T1000 (cell line): ENCODE measurements at regions not wholly inside any gene's neighbourhood (a gene's known extent, or its start where the extent isn't known, plus 50 kb on each side); places are given as distances from the start of the nearest gene placed in this dataset.

ENCODE experiments used
- DNase-seq: peaks from one replicate; lab custom pipeline; 2025; ENCODE audit warnings: mixed read lengths; lab: John Stamatoyannopoulos, UW

DNA sequence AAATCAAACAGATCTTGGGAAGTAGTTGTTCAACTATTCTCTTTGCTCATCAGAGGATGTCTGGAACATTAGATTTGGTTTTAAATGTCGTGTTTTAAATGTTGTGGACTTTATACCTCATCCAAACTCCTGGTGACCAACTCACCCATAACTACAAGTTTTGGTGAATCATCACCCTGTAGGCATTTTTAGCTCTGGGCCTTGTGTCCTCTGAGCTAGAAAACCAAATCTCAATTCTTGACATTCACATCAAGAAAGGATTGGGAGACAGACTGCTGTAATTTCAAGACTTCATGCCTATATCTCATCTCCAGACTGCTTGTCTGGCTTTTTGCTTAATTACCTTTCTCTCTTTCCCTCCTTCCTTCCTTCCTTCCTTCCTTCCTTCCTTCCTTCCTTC lies 228.5 kb upstream of the ROBO2 start:
- no peak for DNase-seq

DNA sequence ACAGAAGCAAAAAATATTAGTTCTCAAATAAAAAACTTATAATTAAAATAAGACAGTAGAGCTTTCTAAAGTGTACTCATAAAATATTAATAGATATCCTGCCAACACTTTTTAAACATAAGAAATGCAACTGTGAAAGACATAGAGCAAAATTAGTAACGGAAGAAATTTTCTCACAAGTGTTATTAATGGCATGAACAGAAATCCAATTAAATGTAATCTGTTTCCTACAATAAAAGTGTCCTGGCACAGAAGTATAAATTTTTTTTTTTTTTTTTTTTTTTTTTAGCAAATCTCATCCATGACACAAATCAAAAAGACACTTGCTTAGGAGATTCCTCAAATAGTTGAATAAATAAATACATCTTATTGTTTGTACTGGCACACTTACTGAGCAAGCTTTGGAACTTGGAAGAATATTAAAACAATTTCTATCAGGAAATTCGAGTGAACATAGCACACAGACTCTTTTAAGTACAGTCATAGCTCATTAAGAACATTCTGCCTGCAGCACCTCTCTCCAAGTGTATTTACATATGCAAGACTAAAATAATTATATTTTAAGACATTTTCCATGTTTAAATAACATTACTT lies 227.2 kb upstream of the ROBO2 start:
- DNase-seq: no peak

DNA sequence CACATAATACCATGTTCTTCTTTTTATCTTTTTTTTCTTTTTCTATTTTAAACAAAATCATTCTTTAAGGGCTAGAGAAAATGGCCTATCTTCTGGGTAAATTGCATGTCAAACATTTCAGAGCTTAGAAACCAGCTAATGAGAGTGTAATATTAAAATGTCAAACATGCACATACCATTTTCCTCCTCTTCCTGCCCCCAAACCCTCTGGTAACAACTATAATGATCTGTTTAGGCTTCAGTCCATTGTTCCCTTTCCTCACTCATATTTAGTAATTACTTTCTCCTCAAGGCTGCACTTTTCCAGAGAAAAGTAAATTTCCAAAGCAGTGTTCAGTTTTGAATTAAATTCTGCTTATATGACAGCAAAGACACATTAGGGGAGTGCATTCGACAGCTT lies 224.3 kb upstream of the ROBO2 start:
- DNase-seq: no peak

DNA sequence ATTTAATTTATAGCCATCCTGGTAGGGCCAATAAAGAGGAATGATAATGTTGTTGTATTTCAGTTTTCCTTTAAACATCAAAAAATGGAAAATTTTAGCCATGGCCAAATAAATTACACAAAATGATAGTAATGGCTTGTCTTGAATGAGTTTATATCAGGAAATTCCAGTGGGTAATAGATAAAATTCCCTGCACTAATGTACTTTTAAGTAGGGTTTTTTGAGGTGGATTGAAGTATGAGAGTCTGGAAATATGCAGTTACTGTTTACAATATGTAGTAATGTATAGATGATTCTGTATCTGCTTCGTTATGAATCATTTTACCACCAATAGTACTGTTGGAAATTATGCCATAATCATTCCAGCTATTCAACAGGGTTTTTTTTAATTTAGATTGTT lies 219.4 kb upstream of the ROBO2 start:
- DNase-seq: no peak

DNA sequence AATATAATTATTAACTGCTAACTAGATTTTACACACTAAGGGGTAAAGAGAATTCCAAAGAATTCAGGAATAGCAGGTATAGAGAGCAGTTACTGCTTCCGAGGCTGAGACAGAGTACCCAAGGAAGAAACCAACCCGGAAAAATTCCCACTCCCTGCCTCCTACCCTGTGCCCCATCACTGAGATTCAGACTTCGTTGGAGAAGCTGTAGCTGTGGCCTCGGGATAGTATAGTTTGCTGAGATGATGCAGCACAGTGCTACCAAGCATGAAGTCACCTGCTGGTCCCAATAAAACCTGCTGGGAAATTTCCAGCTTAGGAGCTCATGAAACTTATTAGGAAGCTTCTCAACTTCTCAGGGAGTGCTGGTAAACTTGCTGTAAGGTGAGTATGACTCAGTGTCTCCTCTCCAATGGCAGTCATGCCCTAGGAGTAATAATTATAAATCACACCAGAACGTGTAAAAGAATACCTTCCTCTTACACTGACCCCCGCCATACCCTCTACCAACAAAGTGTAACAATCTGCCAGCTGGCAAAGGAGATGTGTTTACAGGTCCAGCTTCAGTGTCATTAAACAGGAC lies 215.2 kb upstream of the ROBO2 start:
- no peak for DNase-seq

DNA sequence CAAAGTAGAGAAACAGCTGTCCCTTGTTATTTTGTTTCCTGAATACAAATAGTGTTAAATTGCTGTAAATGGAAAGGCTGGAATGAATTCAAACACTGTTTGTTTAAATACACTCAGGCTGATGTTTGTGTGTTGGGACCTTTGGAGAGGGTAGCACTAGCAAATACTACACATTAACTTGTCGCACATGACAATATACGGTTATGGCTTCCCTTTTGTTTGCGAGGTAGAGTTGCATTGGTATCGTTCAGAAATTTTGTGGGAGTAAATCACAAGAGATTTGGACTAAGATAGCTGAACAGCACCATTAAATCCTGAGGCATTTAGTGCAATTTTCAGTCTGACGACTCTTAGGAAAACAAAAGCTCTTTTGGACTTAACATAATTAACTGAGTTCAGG lies 213.0 kb upstream of the ROBO2 start:
- no peak for DNase-seq

DNA sequence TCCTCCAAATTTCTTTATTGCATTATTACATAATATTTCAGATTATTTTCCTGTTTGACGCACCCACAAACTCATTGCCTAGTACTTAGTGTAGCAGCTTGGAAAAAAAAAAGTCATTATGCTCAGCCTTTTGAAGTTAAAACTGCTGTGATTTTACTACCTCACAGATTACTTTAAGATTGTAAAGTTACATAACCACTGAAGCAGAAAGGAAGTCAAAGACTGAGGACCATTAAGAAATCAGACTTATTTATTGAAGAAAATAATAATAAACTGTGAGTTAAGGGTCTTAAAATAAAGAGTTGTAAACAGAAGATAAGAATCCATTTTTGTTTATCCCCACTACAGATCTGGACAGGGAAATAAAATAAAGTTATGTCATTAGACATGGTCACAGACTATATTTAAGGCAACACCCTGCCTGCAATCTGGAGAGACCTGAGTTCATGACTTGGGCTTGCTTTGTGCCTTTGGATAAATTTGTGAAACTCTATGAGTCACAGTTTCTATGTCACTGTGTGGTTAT lies 212.1 kb upstream of the ROBO2 start:
- no peak for DNase-seq

DNA sequence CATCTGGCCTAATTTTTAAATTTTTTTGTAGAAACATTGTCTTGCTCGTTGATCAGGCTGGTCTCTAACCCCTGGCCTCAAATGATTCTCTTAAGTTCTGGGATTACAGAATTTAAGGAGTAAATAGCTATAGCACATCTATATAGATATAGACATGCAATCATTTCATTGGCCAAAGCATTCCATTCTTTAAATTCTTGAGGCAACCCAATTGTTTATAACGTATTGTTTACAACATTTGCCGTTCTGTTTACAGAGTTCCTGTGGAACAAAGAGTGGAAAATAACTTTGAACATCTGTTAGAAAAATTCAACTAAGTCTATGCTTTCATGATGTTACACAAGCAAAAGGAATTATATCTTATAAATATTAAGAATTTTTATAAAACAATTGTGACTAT lies 205.2 kb upstream of the ROBO2 start:
- DNase-seq: no peak

DNA sequence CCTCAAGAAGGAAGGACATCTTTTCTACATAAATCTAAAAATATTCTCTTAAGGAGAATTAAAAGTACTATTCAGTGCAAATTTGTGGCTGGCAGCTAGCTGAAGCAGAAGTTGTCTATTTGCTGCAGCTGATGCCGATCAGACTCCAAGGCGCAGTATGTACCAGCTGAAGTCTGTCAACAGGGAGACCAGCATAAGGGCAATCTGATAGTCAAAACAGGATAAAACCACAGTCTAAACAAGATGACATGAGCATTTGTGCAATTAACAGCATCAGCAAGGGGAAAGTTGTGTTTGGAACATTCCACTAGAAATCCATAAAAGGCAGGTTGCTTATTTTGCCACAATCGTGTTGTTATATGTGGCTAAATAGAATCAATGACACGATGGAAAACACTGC lies 198.2 kb upstream of the ROBO2 start:
- DNase-seq: no peak

DNA sequence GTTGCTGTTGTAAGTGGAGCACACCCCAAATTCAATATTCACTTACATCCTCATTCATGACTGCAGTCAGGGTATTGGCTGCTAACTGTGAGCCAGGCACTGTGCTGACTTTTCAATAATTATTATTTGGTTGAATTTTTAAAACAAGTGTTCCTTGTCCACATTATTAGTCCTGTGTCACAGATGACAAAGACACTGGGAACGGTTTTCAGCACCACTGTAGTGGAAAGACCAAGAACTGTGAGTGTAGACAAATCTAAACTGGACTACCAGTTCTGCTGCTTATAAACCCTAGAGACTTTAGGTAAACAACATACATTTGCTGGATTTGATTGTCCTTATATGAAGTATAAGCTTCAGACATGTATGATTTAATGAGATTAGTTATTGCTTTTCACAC lies 197.7 kb upstream of the ROBO2 start:
- DNase-seq: no peak

DNA sequence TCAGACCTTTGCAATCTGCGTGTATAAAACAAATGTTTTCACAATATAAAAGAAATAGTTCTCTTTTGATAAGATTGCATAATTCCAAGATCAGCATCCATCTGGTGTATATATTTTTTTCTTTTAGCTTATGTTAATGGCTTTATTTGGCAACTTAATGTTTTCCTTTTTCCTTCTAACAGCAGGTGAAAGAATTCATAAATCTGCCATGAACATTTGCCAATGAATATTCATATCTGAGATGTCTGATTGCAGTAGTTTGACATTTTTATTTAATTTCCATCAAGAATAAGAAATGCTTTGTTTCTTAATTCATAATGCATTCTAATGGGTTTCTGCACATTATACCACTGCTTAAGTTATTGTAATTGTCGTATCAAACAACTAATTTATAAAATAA lies 184.4 kb upstream of the ROBO2 start:
- DNase-seq: no peak

DNA sequence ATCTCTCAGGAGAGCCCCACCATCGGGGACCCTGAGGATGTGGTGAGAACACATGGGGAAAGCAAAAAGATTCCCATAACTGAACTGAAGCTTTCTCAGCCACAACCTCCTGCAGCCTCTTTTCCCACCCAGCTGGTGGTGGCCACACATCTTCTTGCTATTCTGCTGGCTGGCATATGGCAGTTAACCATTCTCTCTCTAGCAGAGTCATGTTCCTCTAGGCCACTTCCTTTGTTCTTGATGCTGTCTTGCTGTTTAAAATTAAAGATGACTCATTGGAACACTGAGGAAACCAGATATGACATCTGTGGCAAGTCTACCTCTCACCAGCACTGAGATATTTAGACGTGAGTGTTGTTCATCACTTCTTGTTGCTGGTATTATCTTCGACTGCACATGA lies 180.3 kb upstream of the ROBO2 start:
- DNase-seq: no peak

DNA sequence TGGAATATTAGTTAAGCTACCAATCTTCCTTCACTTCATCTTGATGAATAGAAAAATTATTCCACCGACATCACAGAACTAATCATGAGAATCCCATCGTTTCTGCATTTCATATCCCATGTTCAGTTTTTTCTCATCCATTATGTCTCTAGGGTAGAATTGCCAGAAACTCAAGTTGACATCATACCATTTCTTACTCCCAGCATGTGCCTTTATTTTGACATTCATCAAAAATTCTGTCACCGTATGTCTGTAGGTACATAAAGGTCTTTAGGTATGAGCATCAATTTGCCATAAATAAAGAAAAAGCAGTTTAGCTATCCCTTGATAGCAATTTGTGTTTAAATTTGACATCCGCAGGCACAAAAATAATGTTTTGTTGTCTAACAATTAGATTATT lies 175.5 kb upstream of the ROBO2 start:
- no peak for DNase-seq

DNA sequence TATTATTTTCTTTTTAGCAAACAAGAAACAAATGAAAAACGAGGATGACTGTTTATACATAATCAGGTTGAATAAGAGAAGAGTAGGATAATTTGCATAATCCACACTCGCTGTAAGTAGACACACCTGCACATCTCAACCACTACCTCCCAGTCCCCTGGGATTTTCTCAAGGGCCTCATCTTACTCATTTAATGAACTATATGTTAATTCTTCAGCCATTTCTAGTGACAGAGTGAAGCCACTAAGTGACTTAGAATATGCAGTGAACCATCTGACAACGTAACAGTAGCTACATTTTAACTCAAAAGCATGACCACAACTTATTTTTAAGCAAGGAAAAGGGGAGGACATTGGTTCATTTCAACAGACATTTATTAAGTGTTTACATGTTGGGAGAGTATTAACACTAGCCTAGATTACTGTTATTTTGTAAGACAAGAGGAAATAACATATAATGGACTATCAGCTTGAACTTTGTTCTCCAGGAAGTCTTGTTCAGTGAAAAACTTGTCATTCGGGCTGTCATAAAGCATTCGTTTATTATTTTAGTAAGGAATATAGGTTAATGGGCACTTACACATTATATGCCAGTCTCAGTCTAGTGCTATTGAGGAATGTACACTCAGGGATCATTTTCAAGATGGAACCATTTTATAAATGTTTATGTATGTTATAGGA lies 173.0 kb upstream of the ROBO2 start:
- DNase-seq: no peak

DNA sequence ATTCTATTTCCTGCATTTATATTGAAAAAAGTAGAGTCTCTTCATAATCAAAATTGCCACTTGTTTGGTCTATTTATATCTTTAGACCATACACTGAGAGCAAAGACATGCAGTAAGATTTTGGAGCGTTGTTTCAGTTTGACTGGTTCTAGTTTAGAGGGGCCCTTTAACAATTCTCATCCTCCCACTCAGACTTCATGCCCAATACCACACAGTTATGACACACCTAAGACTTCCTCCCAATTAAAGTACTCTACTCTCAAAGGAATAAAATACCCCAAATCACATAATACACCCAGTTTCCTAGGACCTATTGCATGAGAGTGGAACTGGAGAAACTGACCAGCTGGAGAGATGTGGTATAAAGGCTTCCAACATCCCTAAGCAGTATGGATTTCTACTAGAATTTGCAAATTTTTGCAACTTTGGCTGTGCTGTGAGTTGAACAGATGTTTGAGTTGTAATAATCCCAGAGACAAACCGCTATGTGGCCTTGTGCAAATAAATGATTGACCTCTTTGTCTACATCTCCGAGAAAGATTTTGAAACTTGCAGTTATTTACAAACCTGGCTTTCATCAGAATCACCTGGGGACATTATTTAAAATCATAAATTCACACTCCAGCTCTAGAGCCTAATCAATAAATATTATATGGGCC lies 170.0 kb upstream of the ROBO2 start:
- DNase-seq: no peak

DNA sequence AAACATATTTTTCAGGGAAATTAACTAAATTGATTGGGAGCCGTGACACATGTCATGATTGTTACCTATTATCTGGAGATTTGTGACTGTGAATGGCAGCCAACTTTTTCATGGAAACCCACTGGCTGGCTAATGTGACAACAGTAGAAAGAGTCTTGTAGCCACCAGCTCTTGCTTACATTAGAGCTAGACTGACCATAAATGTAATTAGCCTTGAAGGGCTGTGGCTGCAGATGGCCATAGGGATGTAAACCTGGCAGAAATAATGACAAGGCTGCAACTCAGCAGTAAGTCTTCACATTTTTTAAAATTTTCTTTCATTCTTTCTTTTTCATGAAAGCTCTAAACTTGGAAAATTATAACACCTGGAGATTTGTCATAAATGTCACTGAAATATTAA lies 168.2 kb upstream of the ROBO2 start:
- DNase-seq: no peak

DNA sequence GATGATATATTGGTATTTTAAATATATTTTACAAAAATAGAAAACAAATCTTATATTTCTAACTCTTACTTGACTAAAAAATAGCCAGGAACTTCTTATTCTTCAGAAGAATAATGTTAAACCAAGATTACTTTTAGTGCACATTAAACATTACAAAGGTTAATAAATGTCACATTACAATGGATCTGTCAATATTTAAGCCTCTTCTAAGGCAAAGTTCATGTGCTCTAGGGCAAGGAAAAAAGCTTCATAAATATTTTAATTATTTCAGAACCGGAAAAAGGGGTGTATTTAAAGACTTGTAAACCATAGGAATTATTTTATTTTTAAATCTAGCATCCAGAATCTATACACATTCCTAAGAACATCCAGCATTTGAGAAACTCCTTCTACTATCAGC lies 166.9 kb upstream of the ROBO2 start:
- no peak for DNase-seq

DNA sequence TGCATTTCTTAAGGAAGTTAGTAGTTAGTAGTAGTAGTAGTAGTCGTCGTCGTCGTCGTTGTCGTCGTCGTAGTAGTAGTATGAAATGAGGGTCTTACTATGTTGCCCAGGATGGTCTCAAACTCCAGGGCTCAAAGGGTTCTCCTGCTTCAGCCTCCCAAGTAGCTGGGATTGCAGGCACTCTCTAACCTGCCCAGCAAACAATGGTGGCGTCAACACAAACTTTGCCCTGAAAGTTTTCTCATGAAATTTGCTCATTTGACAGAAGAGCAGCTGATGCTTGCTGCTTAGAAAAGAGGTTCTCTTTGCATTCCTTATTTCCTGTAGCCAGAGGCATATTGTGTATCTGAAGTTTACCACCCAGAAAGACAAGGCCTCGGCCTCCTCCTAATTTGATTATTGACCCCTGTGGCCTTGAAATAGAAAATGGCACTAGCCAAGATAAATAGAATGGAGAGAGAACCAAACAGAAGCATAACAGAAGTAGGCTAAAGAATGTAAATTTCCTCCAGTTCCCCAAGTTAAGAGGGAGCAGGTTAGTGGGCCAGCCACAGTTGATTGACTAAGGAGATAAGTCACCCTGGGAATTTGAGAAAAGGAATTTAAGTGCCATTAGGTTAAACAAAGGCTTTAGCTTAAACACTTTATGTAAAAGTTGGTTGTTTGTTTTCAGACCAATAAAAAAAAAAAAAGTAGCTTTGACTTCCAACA lies 166.2 kb upstream of the ROBO2 start:
- no peak for DNase-seq

DNA sequence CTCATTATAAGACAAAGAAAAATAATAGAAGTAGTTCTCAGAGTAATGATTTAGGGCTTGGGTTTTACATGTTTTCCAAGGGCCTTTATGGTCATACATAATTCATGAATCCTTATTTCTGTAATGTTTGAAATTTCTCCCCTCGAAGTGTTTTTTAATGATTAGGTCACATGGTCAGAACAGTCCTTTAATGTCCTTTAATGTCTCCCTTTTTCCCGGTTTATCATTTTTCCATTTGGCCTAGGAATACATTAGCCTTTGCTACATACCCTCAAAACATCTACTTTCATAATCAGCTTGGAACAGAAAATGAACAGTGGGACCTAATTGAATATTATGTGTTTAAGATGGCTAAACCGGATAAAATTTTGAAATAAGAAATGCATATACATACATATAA lies 159.9 kb upstream of the ROBO2 start:
- DNase-seq: no peak

DNA sequence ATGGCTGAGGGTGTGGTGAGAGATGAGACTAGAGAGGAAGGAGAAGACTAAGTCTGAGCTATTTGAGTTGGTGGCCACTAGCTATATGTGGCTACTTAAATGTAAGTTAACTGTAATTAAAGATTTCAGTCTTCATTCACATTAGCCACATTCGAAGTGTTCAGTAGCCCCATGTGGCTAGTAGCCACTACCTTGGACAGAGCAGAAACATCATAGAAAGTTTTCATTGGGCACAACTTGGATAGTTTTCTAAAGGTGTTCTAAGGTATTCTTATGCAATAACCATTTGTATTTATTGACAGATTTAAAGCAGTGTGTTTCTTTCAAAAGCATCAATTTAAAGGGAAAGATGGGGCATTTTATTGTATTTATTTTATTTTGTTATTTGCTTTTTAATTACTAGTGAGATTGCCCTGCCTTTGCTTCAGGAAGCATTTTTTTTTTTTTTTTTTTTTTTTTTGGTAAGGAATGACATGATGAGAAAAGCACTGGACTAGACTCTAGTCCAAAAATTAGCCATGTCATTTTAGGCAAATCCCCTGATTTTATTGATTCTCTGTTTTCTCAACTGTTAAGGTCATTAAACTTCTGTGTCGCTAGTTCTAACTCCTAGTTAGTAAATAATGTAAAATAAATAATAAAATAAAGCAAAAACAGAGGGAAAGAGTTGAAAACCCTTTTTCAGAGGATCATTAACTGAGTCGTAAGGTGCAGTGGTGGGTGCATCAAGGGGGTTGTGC lies 153.0 kb upstream of the ROBO2 start:
- DNase-seq: no peak

DNA sequence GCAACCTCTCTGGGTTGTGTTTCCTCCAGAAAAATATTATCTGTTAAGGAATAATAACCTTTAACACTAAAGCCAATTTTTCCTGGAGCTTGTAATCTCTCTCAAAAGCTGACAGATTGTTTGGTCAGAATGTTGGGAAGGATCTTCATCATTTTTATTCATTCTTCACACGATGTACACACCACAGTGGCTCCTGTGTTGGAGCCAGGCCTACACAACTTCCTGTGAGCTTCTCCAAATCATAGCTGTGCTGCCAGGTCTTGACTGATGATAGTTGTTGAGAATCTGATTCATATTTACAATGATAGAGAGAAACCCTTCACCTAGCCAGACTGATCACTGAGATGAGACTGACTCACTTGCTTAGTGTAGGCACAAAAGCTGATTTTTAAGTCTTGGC lies 151.0 kb upstream of the ROBO2 start:
- no peak for DNase-seq

DNA sequence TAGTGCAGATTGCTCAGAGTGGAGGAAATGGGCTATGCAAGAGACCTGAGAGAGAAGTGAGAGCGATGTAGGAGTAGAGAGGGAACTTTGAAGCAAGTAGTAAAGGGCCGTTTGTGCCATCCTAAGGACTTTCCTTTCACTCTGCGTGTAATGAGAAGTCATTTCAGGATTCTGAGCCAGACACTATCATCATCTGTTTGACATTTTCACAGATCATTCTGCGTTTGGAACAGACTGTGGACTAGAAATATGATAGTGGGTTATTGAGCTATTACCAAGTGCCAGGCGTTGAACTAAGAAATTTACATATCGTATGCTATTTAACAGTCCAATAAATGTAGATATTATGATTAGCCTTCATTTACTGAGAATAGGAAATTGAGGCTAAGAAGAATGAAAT lies 150.0 kb upstream of the ROBO2 start:
- DNase-seq: no peak
